Lung (tissue), 11 donors: ENCODE measurements at regions not wholly inside any gene's neighbourhood (a gene's known extent, or its start where the extent isn't known, plus 50 kb on each side); places are given as distances from the start of the nearest gene placed in this dataset.

Experiments used
- ATAC-seq: fragments of 200-7000 bp; cut with Tn5 transposase; one replicate; pipeline ENCODE4 v1.9.1; 2020; ENCODE audit warnings: moderate number of reproducible peaks; ENCODE audit not compliant: insufficient read depth, low FRiP score
- DNase-seq, 3 donors: peaks; one replicate each; pipeline ENCODE4 v3.0.0-alpha.2; 2013 to 2017
- H3K27ac ChIP-seq, 2 donors: one replicate each; pipeline ENCODE4 v1.5.1; 2013; ENCODE audit warnings: mild to moderate bottlenecking in 2 of 2, moderate library complexity in 2 of 2, control low read depth in 1 of 2, inconsistent platforms in 1 of 2, low read depth in 1 of 2, low read length in 1 of 2
- H3K27me3 ChIP-seq, 3 donors: one replicate each; pipeline ENCODE4 v1.5.1; 2013; ENCODE audit warnings: low read length in 2 of 3; ENCODE audit not compliant: control insufficient read depth in 3 of 3, insufficient read depth in 3 of 3
- H3K36me3 ChIP-seq, 4 donors: one replicate each; pipeline ENCODE4 v1.5.1; 2013; ENCODE audit warnings: low read length in 4 of 4, mild to moderate bottlenecking in 1 of 4, moderate library complexity in 1 of 4; ENCODE audit not compliant: control insufficient read depth in 4 of 4, insufficient read depth in 4 of 4
- H3K4me1 ChIP-seq, 5 donors: one replicate each; pipeline ENCODE4 v1.5.1; 2013; ENCODE audit warnings: low read length in 5 of 5, mild to moderate bottlenecking in 2 of 5, moderate library complexity in 1 of 5; ENCODE audit not compliant: control insufficient read depth in 5 of 5, insufficient read depth in 5 of 5
- H3K4me3 ChIP-seq: one replicate; pipeline ENCODE4 v1.5.1; 2013; ENCODE audit warnings: mild to moderate bottlenecking, control low read depth, moderate library complexity
- H3K9ac ChIP-seq, 2 donors: one replicate each; pipeline ENCODE4 v1.5.1; 2013; ENCODE audit warnings: low read length in 2 of 2, control low read depth in 1 of 2; ENCODE audit not compliant: insufficient read depth in 1 of 2
- H3K9me3 ChIP-seq, 4 donors: one replicate each; pipeline ENCODE4 v1.5.1; 2013; ENCODE audit warnings: low read length in 3 of 4, mild to moderate bottlenecking in 1 of 4, moderate library complexity in 1 of 4; ENCODE audit not compliant: control insufficient read depth in 4 of 4, insufficient read depth in 3 of 4
- WGBS, 2 donors: extraction: QIAGEN DNeasy Blood & Tissue Kit; methylation state at CpG; one replicate each; pipeline ENCODE4 v1.1.7; 2013; 5-methylcytosine and 5-hydroxymethylcytosine counted together
- TF ChIP-seq, protein P1 (sequence below): IDR thresholded peaks from 2 replicates; pipeline ENCODE4 v1.5.1; 2012; ENCODE audit warnings: mild to moderate bottlenecking; ENCODE audit errors: control extremely low read depth, extremely low read depth
- donor health status: control.
- donor health status: control.
- donor health status: Bipolar disorder and iron deficiency.
- donor health status: healthy.
- donor health status: DM: yes; HTN: yes; CAD: no.

DNA sequence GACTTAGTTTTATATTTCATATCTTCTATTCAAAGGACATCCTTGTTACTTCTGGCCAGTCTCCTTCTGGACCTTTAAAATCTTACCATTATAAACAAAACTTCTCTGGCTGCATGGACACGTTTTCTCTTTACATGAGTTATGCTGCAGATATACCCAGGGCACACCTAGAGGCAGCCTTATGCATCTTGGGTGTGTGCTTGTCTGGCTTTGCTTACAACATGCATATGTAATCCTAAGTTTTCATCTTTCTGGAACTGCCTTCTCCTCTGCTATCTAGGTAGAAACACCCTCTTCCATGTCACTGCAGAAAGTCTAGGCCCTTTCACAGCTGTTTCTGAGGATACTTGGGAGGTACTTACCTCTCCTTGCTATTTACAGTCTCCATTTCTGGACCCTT lies 185.8 kb upstream of the RAG2 start:
- H3K36me3 ChIP-seq: no peaks in the 10 kb centered on the region
- no peaks in the 10 kb centered on the region for H3K27me3 ChIP-seq
- ATAC-seq: no peak
- DNase-seq: no peak
- no peak overlapping the region for H3K9ac ChIP-seq
- H3K27ac ChIP-seq: no peak overlapping the region
- H3K4me3 ChIP-seq: no peak overlapping the region
- 55 to 62% methylated on average over 1 of the region's 1 CpG for WGBS, 2 donors
- H3K4me1 ChIP-seq: no peaks in the 10 kb centered on the region
- peaks cover 0 to 5% (median 1%) of the 10 kb centered on the region in 4 donors for H3K9me3 ChIP-seq
- TF ChIP-seq, protein P1, sequence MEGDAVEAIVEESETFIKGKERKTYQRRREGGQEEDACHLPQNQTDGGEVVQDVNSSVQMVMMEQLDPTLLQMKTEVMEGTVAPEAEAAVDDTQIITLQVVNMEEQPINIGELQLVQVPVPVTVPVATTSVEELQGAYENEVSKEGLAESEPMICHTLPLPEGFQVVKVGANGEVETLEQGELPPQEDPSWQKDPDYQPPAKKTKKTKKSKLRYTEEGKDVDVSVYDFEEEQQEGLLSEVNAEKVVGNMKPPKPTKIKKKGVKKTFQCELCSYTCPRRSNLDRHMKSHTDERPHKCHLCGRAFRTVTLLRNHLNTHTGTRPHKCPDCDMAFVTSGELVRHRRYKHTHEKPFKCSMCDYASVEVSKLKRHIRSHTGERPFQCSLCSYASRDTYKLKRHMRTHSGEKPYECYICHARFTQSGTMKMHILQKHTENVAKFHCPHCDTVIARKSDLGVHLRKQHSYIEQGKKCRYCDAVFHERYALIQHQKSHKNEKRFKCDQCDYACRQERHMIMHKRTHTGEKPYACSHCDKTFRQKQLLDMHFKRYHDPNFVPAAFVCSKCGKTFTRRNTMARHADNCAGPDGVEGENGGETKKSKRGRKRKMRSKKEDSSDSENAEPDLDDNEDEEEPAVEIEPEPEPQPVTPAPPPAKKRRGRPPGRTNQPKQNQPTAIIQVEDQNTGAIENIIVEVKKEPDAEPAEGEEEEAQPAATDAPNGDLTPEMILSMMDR: no peak

DNA sequence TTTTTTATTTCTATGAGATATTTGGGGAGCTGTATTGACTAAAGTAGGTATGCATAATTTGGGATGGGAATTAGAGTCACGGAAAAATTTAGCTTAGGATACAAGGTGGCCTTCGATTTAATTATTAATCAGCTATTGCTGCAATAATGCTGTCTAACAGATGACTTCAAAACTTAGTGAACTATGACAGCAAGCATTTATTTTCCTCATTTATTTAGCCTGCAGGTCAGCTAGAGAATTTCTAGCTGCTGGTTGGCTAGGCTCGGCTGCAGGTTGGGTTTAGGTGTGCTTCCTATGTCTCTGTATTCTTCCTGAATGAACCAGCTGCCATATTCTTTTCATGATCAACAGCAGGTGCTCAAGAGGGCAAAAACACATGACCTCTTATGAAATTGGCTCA lies 181.8 kb upstream of the RAG2 start:
- Histone ChIP-seq H3K9ac (no peak overlapping the region), H3K27ac (no peak overlapping the region), H3K27me3 (no peaks in the 10 kb centered on the region), H3K4me3 (no peak overlapping the region), H3K9me3 (peaks cover 0 to 3% (median 0%) of the 10 kb centered on the region in 4 donors), H3K36me3 (no peaks in the 10 kb centered on the region), H3K4me1 (peaks cover 0 to under 1% (median 0%) of the 10 kb centered on the region in 5 donors)
- DNase-seq (no peak), ATAC-seq (no peak)
- TF ChIP-seq, protein P1: no peak
- WGBS, 2 donors: 91 to 93% methylated on average over 3 of the region's 3 CpGs

DNA sequence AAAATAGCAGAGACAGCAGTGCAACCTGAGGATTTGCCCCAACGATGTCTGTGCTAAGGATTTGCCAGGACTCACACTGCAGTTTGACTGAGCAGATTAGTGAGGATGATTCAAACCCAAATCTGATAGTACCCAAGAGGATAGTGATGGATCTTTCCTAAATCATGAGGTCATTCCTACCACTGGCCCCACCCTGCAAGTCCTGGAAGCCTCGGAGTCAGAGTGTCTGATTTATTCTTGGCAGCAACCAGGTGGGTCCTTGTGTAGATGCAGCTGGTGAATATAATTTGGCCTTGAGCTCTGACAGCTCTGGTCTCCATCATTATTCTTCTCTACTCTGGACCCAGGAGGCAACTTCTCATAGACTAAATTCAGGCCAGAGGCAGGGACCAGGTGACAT lies 179.3 kb upstream of the RAG2 start:
- ATAC-seq (no peak), DNase-seq (no peak)
- Histone ChIP-seq H3K4me1 (peaks cover 0 to 3% (median 0%) of the 10 kb centered on the region in 5 donors), H3K27me3 (no peaks in the 10 kb centered on the region), H3K9me3 (peaks cover 0 to 3% (median 0%) of the 10 kb centered on the region in 4 donors), H3K9ac (no peak overlapping the region), H3K27ac (no peak overlapping the region), H3K4me3 (no peak overlapping the region), H3K36me3 (no peaks in the 10 kb centered on the region)
- TF ChIP-seq, protein P1: no peak
- WGBS, 2 donors: 76 to 79% methylated on average over 2 of the region's 2 CpGs

DNA sequence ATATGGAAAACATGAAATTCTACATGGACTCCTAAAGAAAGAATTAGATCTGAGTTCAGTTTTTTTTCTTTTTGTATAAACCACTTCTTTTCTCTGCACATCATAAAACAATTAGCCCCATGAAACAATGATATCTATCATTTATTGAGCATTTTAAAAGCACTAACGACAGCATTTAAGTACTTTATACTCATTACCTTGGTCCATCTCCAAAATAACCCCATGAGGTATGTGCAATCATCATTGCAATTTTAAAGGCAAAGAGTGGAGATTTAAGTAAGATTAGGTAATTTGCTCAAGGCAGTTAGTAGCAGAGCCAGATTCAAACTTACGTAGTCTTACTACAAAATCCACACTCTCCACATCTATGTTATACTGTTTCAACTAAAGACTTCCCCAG lies 177.7 kb upstream of the RAG2 start:
- Histone ChIP-seq H3K4me1 (peaks cover 0 to 3% (median 0%) of the 10 kb centered on the region in 5 donors), H3K4me3 (no peak overlapping the region), H3K9ac (no peak overlapping the region), H3K36me3 (no peaks in the 10 kb centered on the region), H3K9me3 (peaks cover 0 to 3% (median 0%) of the 10 kb centered on the region in 4 donors), H3K27ac (no peak overlapping the region), H3K27me3 (no peaks in the 10 kb centered on the region)
- ATAC-seq (no peak), DNase-seq (no peak)
- TF ChIP-seq, protein P1: no peak
- WGBS, 2 donors: 80 to 89% methylated on average over 2 of the region's 2 CpGs
